HepG2 (cell line): ENCODE measurements at regions not wholly inside any gene's neighbourhood (a gene's known extent, or its start where the extent isn't known, plus 50 kb on each side); places are given as distances from the start of the nearest gene placed in this dataset.

Experiments
- RFX5 ChIP-seq: IDR thresholded peaks from 2 replicates; pipeline ENCODE4 v1.6.1; 2011; ENCODE audit warnings: low read depth, low read length, improper control_type of control experiment
- TAF1 ChIP-seq: sonication (generic); formaldehyde crosslinking; IDR thresholded peaks from 2 replicates; pipeline ENCODE4 v1.4.0; 2020; ENCODE audit warnings: missing genetic modification reagents
- TOE1 ChIP-seq: sonication (generic); formaldehyde crosslinking; IDR thresholded peaks from 2 replicates; pipeline ENCODE4 v1.4.0; 2020; ENCODE audit warnings: mild to moderate bottlenecking, missing genetic modification reagents

DNA sequence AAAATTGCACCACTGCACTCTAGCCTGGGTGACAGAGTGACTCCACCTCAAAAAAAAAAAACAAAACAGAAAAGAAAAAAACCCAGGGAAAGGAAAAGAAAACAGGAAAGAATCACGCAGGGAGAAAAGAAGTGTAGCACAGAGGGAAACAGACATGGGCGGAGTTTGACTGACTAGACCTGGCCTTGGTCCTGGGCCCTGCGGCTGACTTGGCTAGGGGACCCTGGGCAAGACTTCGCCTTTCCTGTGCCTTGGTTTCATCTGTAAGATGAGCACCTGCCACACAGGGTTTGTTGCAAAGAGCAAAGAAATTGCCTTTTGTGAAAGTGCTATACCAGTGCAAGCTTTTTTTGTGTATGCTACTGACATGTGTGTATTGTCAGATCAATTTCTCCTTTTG, 71.3 kb upstream of the KCNG1 start:
- TF ChIP-seq TOE1 (CRISPR knock-in tag) = no peak
- TF ChIP-seq RFX5 = no peak
- no peak for TF ChIP-seq TAF1 (CRISPR knock-in tag)
